Adrenal gland (tissue), 9 donors: ENCODE measurements at regions not wholly inside any gene's neighbourhood (a gene's known extent, or its start where the extent isn't known, plus 50 kb on each side); places are given as distances from the start of the nearest gene placed in this dataset.

Experiments
- DNase-seq, 7 donors: peaks; one replicate each; pipeline ENCODE4 v3.0.0-alpha.2; 2019 to 2020
- H3K27ac ChIP-seq, 5 donors: fragments of 200-600 bp; sonication (generic) in 4 of 5; 1 replicate in 3 of 5; 2 replicates in 2 of 5; pipeline versions ENCODE4 v1.5.1 to v1.8.0; 2016 to 2020; ENCODE audit warnings: mild to moderate bottlenecking in 1 of 5
- H3K27me3 ChIP-seq: fragments of 200-600 bp; 2 replicates; pipeline ENCODE4 v1.8.0; 2021
- H3K36me3 ChIP-seq, 2 donors: fragments of 200-600 bp; replicated peaks in 1 of 2; 1 replicate in 1 of 2; 2 replicates in 1 of 2; pipeline versions ENCODE4 v1.5.1 to v1.8.0; 2018 to 2022
- H3K4me1 ChIP-seq, 2 donors: fragments of 200-600 bp; replicated peaks in 1 of 2; 1 replicate in 1 of 2; 2 replicates in 1 of 2; pipeline versions ENCODE4 v1.5.1 to v1.8.0; 2018 to 2021
- H3K4me3 ChIP-seq, 4 donors: fragments of 200-600 bp; sonication (generic) in 3 of 4; one replicate each; pipeline ENCODE4 v1.5.1; 2016 to 2018
- H3K9me3 ChIP-seq, 3 donors: fragments of 200-600 bp; sonication (generic) in 1 of 3; replicated peaks in 1 of 3; 1 replicate in 2 of 3; 2 replicates in 1 of 3; pipeline versions ENCODE4 v1.5.1 to v1.8.0; 2016 to 2021
- CTCF ChIP-seq, 6 experiments: fragments of 450-650 bp in 4 of 6; fragments of 200-600 bp in 2 of 6; sonication (generic) in 1 of 6; IDR thresholded peaks; 1 replicate in 5 of 6; 2 replicates in 1 of 6; pipeline versions ENCODE4 v1.5.1 to v1.8.0; 2016 to 2021; ENCODE audit warnings: antibody characterized with exemption in 6 of 6, mild to moderate bottlenecking in 2 of 6, moderate library complexity in 1 of 6
- POLR2A ChIP-seq, 2 donors: fragments of 450-650 bp; IDR thresholded peaks; one replicate each; pipeline ENCODE4 v1.6.1; 2017; ENCODE audit warnings: antibody characterized with exemption in 2 of 2, mild to moderate bottlenecking in 2 of 2, moderate library complexity in 1 of 2
- WGBS, 4 donors: extraction: QIAGEN DNeasy Blood & Tissue Kit in 2 of 4; methylation state at CpG; one replicate each; pipeline versions ENCODE4 v1.1.5 to v1.1.7; 2013 to 2017; 5-methylcytosine and 5-hydroxymethylcytosine counted together
- intact Hi-C, 2 donors: fragments of 100-400 bp; cut with DNase I; formaldehyde crosslinking; loops; one replicate each; pipeline versions ENCODE4 v1.14.1 to v1.15.0; 2022 to 2023
- donor health status: healthy with polysubstance abuse.
- donor health status: Bipolar disorder and iron deficiency.
- donor health status: DM: yes; HTN: yes; CAD: no.
- donor health status: DM: no; HTN: no; CAD: no.
- donor health status: DM: no; HTN: no; CAD: no.

- TF ChIP-seq CTCF (IDR thresholded peaks at IDR 0.05) (no peak), POLR2A (IDR thresholded peaks at IDR 0.05) (no peak)
- no peaks in the 10 kb centered on the region for H3K9me3 ChIP-seq
- no peaks in the 10 kb centered on the region for H3K27me3 ChIP-seq
- no peaks in the 10 kb centered on the region for H3K4me1 ChIP-seq
- H3K36me3 ChIP-seq: no peaks in the 10 kb centered on the region
- H3K27ac ChIP-seq: no peak overlapping the region
- H3K4me3 ChIP-seq: no peak overlapping the region
- WGBS, 4 donors: 16 to 37% (median 26%) methylated on average over 3 of the region's 3 CpGs
- DNase-seq: peak in 4 of 7 donors; percentile 16 to 28 (median 18)
- intact Hi-C loops: no loop called here
Measured at GRCh38 chr13:50598338-50598737, 245.2 kb downstream of the DLEU7 start.

- intact Hi-C loops: no loop called here
- no peaks in the 10 kb centered on the region for H3K27me3 ChIP-seq
- H3K9me3 ChIP-seq: no peaks in the 10 kb centered on the region
- 47 to 87% (median 58%) methylated on average over 5 of the region's 5 CpGs for WGBS, 4 donors
- no peaks in the 10 kb centered on the region for H3K36me3 ChIP-seq
- no peaks in the 10 kb centered on the region for H3K4me1 ChIP-seq
- TF ChIP-seq CTCF (IDR thresholded peaks at IDR 0.05): no peak
- no peak for DNase-seq
- H3K27ac ChIP-seq: no peak overlapping the region
- no peak overlapping the region for H3K4me3 ChIP-seq
Measured at GRCh38 chr13:50599046-50599445, 244.4 kb downstream of the DLEU7 start.

- Histone ChIP-seq H3K4me1 (no peaks in the 10 kb centered on the region), H3K9me3 (no peaks in the 10 kb centered on the region), H3K27me3 (no peaks in the 10 kb centered on the region), H3K36me3 (no peaks in the 10 kb centered on the region), H3K4me3 (no peak overlapping the region), H3K27ac (no peak overlapping the region)
- 44 to 97% (median 59%) methylated on average over 2 of the region's 2 CpGs for WGBS, 4 donors
- no peak for TF ChIP-seq CTCF (IDR thresholded peaks at IDR 0.05)
- TF ChIP-seq POLR2A (IDR thresholded peaks at IDR 0.05): no peak
- no peak for DNase-seq
- intact Hi-C loops: no loop called here
Measured at GRCh38 chr13:50599927-50600326, 243.6 kb downstream of the DLEU7 start.

GRCh38 chr13:50608370-50608769, 235.1 kb downstream of the DLEU7 start:
- no peak for DNase-seq
- 69 to 73% (median 71%) methylated on average over 7 of the region's 7 CpGs for WGBS, 4 donors

More at GRCh38 chr13:50608370-50608769, 235.1 kb downstream of the DLEU7 start:
- H3K36me3 ChIP-seq: no peaks in the 10 kb centered on the region
- H3K4me3 ChIP-seq: no peak overlapping the region
- H3K4me1 ChIP-seq: no peaks in the 10 kb centered on the region
- intact Hi-C loops: no loop called here
- no peaks in the 10 kb centered on the region for H3K27me3 ChIP-seq
- TF ChIP-seq CTCF (IDR thresholded peaks at IDR 0.05) (no peak), POLR2A (IDR thresholded peaks at IDR 0.05) (no peak)
- no peaks in the 10 kb centered on the region for H3K9me3 ChIP-seq
- H3K27ac ChIP-seq: no peak overlapping the region
